HEK293T (cell line): ENCODE measurements at regions not wholly inside any gene's neighbourhood (a gene's known extent, or its start where the extent isn't known, plus 50 kb on each side); places are given as distances from the start of the nearest gene placed in this dataset.

ENCODE experiments used
- ARNT ChIP-seq: fragments of 450-650 bp; IDR thresholded peaks from 2 replicates; pipeline ENCODE4 v1.6.1; 2017; ENCODE audit warnings: mild to moderate bottlenecking
- FOXM1 ChIP-seq: fragments of 450-650 bp; IDR thresholded peaks from 2 replicates; pipeline ENCODE4 v1.6.1; 2017; ENCODE audit warnings: mild to moderate bottlenecking, borderline replicate concordance
- HDGF ChIP-seq: fragments of 450-650 bp; IDR thresholded peaks from 2 replicates; pipeline ENCODE4 v1.6.1; 2017; ENCODE audit warnings: antibody characterized with exemption, borderline replicate concordance
- NFRKB ChIP-seq: fragments of 450-650 bp; IDR thresholded peaks from 2 replicates; pipeline ENCODE4 v1.6.1; 2016; ENCODE audit warnings: mild to moderate bottlenecking, moderate library complexity
- PKNOX1 ChIP-seq: fragments of 450-650 bp; IDR thresholded peaks from 2 replicates; pipeline ENCODE4 v1.6.1; 2016
- SP1 ChIP-seq: fragments of 450-650 bp; IDR thresholded peaks from 2 replicates; pipeline ENCODE4 v1.6.1; 2017
- SUZ12 ChIP-seq: fragments of 450-650 bp; IDR thresholded peaks from 2 replicates; pipeline ENCODE4 v1.6.1; 2016; ENCODE audit warnings: mild to moderate bottlenecking
- TARDBP ChIP-seq: fragments of 450-650 bp; IDR thresholded peaks from 2 replicates; pipeline ENCODE4 v1.6.1; 2016

DNA sequence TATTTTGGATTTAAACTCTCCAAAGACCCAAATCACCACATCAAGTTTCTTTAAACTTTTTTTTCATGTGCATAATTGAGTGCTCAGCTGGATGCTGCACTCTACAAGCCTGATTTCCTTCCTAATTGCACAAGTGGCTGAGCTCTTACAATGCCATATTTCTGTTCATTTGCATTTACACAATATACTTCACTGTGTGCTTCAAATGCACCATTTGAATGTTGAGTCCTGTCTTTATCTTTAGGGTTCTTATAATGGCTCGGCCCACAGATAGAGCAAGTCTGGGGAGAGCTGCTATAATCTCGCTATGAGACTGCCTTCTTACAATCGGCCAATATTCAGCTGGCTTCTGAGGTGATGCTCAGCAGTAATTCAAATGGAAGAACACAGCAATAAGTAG, 200.6 kb upstream of the MAP3K7 start:
- TF ChIP-seq HDGF (no peak), FOXM1 (no peak), SUZ12 (no peak), SP1 (no peak), TARDBP (no peak), PKNOX1 (no peak), ARNT (no peak), NFRKB (no peak)
